ENCODE measurements at regions not wholly inside any gene's neighbourhood (a gene's known extent, or its start where the extent isn't known, plus 50 kb on each side); places are given as distances from the start of the nearest gene placed in this dataset.
A peak's percentile ranks its signal among the peaks of the same experiment; 100 is the strongest.
"Not testable (repeated sequence)": the region's sequence is repeated elsewhere in the genome, so short reads cannot be mapped to it uniquely, and the experiment has no call there.

DNA sequence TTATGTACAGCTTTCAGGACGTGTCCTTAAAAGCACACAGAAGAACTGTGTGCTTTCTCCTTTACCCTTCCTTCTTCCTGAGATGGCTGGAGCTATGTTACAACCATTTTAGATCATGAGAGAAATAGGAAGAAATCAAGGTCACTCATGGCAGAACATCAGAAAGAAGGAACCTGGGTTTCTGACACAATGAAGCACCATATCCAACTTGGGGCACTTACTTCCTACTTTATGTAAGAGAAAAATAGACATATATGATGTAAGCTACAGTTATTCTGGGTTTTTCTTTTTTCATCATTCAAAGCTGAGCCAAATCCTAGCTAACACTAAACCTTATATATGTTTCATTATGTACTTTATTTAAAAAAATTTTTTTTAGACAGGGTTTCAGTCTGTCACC, 79.5 kb downstream of the FAM161A start:
- DNase-seq (ENCODE audit: low spot score) = no peak
- no peak for FAIRE-seq

DNA sequence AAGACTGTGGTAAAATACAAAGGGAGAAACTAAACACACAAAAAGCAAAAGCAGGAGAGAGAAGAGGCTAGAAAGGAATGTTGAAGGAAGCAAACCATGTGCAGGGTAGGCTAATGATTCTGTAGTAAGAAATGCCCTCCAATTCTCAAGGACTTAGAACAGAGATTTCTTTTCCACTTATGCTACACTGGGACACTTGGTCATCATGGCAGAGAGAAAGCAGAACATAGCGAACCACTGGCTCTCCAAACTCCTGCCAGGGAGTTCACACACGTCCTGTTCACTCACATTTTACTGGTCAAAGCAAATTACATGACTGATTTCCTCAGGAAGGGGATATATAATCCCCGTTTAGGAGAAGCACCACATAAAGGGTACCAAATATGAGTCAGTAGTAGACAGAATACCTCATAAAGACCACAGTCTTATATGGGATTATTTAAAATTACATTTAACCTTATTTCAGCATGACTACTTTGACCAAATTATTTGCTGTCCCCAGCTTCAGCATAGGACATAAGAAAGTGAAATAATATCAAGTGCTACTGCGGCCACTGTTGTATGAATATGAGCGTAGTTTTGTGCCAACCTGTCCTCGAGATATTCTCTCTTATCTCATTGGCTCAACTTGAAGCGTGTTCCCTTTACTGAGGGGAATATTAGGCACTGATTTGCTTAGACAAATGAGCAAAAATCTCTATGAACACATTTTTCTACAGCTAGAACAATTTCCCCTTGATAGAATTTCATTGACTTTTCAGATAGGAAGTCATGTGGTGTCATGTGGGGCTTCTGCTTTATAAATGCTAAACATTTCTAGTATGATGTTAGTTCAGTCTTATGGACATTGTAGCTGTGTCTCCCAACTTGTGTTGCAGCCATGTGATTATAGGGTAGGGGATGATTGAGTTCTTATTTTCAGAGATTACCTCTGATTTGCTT, 81.7 kb downstream of the FAM161A start:
- FAIRE-seq (no peak), DNase-seq (ENCODE audit: low spot score) (no peak)

DNA sequence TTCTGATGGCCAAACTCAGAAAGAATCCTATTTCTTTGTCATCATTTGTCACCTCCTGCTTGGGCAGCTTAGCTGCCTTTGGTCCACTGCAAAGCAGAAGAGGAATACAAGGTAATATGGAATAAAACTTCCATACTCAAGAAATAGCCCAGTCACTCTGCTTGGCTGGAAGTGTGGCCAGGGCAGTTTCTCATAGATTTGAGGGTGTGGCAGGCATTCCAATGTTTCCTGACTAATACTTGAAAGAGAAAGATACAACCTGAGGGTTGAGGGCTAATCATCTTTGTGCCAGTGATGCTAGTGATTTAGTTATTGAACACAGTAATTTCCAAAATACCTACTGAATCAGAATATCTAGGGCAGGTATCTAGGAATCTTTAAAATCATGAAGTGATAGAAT, 83.1 kb downstream of the FAM161A start:
- FAIRE-seq (no peak), DNase-seq (ENCODE audit: low spot score) (no peak)

GRCh38 chr2:61770298-61770697, 83.6 kb downstream of the FAM161A start:
- FAIRE-seq (no peak), DNase-seq (ENCODE audit: low spot score) (no peak)

DNA sequence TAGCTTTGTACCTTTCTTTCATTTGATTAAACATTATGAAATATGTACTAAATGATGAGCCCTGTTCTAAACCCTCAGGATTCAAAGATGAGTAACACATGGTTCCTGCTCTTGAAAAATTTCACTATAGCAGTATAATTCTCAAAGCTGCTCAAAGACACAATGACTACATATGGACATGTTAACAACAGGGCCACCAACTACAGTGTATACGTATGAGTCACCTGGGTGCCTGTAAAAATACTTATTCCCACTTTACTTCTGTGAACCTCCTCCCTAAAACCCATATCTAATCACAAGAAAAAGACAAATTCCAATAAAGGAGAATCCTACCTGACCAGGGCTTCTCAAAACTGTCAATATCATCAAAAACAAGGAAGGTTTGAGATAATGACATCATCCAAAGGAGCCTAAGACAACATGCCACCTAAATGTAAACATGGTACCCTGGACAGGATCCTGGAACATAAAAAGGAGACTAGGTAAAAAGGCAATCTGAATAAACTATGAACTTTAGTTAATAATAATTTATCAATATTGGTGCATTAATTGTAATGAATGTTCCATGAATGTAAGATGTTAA, 84.7 kb downstream of the FAM161A start:
- DNase-seq (ENCODE audit: low spot score) (no peak), FAIRE-seq (no peak)

DNA sequence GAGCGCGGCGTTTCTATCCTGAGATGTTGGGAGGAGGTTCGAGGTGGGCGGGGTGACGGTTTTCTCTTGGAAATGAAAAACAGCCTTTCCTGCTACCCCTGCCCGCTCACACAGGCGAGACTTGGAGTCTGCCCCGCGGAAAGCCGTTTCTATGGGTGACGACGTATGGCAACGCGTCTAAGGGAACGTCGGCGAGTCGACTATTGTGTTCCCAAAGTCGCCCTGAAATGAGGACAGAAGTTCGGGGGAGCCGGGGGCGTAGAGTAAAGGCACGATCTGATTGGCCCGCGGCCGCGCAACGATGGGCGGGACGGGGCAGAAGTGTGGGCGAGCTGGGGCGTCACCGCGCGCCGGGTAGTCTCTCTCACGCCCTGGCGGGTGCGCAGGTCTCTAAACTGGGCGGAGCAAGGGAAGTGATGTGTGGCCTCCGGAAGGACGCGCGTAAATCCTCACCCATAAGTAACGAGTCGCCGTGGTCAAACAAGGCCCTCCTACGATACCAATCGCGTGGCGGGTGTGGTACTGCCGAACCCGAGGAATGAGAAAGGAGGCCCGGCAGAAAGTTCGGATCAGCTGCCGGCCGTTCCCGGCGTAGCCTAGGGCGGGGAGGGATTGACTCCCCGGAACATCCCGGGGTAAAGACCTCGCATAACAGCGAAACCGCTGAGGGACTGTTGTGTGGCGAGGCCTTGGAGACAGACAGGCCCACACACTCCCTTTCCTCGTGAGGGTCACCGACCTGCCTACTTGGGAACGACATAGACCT, 89.6 kb downstream of the FAM161A start:
- FAIRE-seq = peak; percentile 66
- peak; percentile 87 for DNase-seq (ENCODE audit: low spot score)

DNA sequence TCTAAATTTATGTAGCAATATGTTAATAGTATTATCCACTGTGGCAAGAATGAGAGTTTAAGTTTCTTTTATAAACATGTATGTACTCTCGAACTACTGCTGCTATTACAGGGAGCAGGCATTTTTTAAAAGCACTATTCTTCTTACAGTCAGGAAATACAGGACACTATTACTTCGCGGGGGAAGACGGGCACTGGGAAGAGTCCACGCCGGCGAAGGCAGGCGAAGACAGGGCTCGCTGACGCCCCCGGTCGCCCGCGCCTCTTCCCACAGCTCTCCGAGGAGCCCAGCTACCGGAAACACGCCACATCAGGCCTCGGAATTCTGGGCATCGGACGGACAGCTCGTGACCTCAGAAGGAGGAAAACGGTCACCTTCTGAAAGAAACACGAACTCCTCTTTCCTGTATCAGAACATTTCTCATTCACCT, 90.2 kb downstream of the FAM161A start:
- FAIRE-seq = no peak

DNA sequence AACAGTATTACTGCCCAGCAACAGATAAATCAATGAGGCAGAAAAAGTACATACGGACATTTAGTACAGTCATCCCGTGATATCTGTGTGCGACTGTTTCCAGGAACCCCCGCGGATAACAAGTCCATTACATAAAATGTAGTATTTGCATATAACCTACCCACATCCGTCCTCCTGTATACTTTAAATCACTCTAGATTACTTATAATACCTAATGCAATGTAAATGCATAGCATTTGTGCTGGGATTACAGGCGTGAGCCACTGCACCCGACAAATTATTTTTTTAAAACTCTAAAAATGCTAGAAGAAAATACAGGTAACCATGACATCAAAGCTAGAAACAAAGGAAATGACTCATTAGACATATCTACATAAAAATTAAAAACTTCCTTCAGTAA, 91.6 kb downstream of the FAM161A start:
- FAIRE-seq = no peak
- no peak for DNase-seq (ENCODE audit: low spot score)

More for the DNA sequence above, 90.2 kb downstream of the FAM161A start:
- peak; percentile 70 for DNase-seq (ENCODE audit: low spot score)

DNA sequence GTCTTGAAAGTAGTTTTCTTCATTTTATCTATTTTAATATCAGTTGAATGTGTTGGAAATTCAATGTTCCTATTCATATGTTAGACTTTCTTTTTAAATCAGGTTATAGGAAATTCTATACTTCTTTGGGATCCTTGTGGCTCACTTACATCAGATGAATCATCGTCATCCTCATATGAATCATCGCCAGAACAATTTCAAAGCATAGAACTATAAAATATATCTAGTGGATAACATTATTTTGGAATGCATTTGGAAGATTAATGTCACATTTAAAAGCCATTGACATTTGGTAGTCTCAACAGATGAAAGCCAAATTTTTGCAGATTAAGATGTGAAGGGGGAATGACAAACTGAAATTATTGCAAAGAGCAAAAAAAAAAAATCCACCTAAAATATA, 94.1 kb downstream of the FAM161A start:
- FAIRE-seq (peak; percentile 88), DNase-seq (ENCODE audit: low spot score) (no peak)

DNA sequence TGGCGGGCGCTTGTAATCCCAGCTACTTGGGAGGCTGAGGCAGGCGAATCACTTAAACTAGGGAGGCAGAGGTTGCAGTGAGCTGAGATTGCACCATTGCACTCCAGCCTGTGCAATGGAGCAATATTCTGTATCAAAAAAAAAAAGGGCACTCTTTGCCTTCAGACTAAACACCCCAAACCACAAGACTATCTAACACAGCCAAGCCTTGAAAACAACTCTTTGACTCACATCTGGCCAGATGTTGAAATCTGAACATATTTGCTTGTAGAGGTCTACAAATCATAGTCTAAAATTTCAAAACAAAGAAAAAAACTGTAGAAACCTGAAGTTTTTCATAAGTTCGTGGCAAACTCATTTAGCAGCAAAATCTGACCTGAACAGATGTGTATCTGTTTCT, 94.9 kb downstream of the FAM161A start:
- no peak for FAIRE-seq

DNA sequence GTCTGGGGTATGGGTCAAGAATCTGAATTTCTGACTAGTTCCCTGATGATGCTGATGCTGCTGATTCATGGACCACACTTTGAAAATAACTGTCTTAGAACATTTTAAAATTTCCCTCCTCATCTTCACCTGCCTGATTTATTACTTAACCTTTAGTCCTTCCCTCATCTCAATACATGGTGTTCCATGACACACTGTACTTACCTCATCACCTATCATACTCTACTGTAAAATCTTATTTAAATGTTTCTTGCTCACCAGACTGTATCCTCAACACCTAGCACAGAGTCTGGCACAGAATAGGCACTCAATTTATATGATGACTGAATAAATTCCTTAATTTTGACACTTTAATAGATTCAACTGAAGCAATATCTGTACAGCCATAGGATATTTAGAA, 95.7 kb downstream of the FAM161A start:
- FAIRE-seq (no peak), DNase-seq (ENCODE audit: low spot score) (no peak)

More for the DNA sequence above, 94.9 kb downstream of the FAM161A start:
- DNase-seq (ENCODE audit: low spot score) = no peak

DNA sequence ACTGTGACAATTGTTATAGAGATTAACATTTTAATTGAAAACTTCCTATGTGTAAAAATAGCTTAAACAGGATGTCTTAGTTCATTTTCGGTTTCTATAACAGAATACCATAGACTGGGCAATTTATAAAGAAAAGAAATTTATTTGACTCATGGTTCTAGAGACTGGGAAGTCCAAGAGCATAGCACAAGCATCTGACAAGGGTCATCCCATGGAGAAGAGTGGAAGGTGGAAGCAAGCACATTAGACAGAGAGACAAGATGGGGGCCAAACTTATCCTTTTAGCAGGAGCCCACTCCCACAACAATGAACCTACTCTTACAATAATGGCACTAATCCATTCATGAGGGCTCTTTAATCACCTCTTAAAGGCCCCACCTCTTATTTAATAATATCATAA, 100.3 kb downstream of the FAM161A start:
- DNase-seq (ENCODE audit: low spot score) (no peak), FAIRE-seq (no peak)

DNA sequence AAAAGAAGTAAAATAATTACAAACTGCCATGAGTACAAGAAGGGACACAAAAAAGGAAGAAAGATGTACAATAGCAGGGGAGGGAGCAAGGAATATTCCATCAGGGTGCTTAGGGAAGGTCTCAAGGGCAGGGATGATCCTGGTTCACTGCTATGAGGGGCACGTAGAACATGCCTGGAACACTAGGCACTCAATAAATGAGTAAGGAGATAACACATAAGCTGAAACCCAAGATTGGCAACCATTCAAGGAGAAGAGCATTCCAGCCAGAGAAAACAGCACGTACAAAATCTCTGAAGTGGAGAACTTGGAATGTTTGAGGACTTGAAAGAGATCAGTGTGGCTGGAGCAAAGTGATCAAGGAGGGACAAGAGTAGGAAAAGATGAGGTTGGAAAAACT, 103.2 kb downstream of the FAM161A start:
- FAIRE-seq (peak; percentile 22), DNase-seq (ENCODE audit: low spot score) (no peak)

DNA sequence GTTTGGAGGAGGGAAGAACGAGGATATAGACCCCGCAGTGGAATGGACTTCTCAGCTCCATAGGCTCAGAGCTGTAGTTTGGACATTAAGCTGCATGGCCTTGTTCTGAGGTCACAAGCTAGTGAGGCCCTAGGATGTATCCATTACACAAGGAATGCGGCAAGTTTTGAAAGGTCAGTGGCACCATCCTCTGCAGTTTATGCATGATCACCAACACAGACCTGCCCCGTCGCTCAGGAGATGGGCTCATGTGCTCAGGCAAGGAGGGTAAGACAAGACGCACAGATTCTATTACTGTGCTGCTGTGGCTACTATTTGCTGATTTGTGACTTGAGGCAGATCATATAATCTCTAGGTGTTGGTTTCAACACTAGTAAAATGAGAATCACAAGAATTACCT, 110.9 kb downstream of the FAM161A start:
- FAIRE-seq (no peak), DNase-seq (ENCODE audit: low spot score) (no peak)

GRCh38 chr2:61737841-61738240, 116.0 kb downstream of the FAM161A start:
- FAIRE-seq = no peak
- no peak for DNase-seq (ENCODE audit: low spot score)

DNA sequence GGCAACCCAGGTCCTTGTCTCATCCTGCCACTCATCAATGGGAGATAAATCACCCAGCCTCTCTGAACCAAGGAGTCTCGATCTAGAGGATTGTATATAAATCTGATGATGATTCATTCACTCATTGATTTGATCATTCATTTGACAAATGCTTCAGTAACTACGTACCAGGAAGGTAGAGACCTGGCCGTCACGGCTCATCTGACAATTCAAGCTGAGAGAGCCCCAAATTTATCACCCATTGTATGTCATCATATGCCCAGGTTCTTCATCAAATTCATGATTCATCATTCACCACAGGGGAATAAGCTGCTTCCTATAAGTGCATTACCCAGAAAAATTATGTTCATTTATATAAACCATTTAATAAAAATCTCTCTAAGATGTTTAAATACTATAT, 116.9 kb downstream of the FAM161A start:
- no peak for FAIRE-seq
- DNase-seq (ENCODE audit: low spot score) = no peak

DNA sequence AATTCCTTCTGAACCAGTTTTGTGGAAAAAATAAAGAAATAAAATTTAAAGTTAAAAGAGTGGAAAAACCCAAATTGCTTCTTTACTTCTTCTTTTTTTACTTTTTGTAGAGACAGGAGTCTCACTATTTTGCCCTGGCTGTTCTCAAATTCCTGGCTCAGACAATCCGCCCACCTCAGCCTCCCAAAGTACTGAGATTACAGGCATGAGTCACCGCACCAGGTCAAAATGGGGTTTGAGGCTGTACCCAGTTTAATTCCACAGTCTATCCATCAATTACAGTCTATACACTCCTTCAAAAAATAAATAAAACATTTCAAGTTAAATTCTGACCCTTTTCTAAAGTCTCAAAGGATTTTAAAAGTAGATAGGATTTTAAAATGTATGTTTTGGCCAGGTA, 120.3 kb downstream of the FAM161A start:
- FAIRE-seq = no peak
- no peak for DNase-seq (ENCODE audit: low spot score)

DNA sequence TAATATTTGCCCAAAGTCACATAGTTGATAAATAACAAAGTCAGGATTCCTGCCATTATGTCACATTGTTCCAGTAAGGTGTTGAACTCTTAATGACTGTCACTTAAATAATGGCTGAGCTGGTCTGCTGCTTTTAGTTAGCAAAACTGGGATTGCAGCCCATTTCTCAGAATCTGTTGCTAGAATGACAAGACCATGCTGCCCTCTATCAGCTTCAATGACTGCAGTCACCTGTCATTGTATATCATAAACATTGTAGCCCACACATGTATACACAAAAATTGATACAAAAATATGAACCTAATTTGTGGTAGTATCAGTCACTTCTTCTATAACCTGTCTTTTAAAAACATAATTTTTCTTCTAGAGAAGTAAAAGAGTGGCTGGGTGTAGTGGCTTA, 121.1 kb downstream of the FAM161A start:
- no peak for DNase-seq (ENCODE audit: low spot score)
- FAIRE-seq = no peak

DNA sequence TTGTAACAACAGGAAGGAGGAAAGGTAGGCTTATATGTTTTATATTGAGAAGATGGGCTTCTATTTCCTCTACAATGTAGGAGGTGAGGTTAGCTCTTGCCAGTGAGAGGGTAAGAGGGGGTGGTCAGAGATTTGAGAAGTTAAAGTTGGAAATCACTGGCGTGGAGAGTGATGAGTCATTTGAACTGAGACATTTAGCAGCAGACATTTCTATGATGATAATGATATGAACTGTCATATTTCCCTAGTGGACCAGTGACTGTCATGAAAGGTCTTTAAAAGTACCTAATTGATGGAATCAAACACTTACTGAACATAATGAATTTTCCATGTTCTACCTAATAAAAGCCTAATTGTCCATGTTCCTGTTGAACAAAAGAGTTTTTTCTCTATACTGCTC, 126.1 kb downstream of the FAM161A start:
- FAIRE-seq = peak; percentile 12
- no peak for DNase-seq (ENCODE audit: low spot score)

DNA sequence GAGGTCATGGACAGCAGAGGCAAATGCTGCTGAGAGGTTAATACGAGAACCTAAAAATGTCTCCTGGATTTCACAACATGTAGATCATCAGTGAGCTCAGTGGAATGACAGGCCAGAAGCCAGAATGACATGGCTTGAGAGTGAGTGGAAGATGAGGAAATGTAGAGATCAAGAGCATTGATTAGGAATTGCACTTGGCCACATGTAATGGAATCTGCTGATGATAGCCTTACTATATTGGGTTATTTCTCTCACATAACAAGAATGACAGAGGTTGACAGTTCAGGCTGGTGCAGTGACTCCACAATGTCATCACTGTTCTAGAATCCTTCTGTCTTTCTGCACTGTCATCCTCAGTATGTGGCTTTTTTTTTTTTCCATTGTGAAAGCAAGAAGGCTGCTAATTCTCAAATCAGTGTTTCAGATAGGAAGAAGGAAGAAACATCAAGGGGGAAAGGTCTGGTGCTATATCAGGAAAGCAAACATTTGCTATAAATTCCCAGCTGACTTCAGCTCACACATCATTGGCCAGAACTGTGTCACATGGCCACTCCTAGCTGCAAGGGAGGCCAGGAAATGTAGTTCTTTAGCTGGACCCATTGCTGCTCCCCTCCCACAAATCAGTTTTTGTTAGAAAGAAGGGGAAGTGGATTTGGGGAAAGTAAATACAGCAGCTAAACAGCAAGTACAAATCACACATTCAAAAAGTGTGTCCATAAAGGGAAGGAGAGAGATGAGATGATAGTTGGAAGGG, 127.2 kb downstream of the FAM161A start:
- DNase-seq (ENCODE audit: low spot score) (no peak), FAIRE-seq (no peak)

DNA sequence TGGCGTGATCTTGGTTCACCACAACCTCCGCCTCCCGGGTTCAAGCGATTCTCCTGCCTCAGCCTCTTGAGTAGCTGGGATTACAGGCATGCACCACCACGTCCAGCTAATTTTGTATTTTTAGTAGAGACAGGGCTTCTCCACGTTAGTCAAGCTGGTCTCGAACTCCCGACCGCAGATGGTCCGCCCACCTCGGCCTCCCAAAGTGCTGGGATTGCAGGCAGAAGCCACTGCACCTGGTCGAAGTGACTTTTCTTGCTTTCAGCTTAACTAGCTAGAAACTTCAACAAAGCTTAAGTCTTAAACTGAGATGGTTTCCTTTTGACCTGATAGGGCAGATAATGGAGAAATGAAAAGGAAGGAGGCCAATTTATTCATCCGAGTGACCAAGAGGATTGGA, 130.5 kb downstream of the FAM161A start:
- DNase-seq (ENCODE audit: low spot score) = not testable (repeated sequence)

More for the DNA sequence above, 130.5 kb downstream of the FAM161A start:
- not testable (repeated sequence) for FAIRE-seq

Measured in RCC 7860 (cell line).